Parathyroid adenoma (tissue), 2 donors: ENCODE measurements at regions not wholly inside any gene's neighbourhood (a gene's known extent, or its start where the extent isn't known, plus 50 kb on each side); places are given as distances from the start of the nearest gene placed in this dataset.

Experiments
- H2AFZ ChIP-seq: fragments of 300-600 bp; sonication (generic); one replicate; pipeline ENCODE4 v1.7.0; 2017; ENCODE audit warnings: antibody characterized with exemption, mild to moderate bottlenecking
- H3K27ac ChIP-seq: fragments of 300-600 bp; sonication (generic); one replicate; pipeline ENCODE4 v1.7.0; 2017
- H3K27me3 ChIP-seq: fragments of 300-600 bp; sonication (generic); one replicate; pipeline ENCODE4 v1.7.0; 2017; ENCODE audit warnings: low read length; ENCODE audit not compliant: control insufficient read depth, insufficient read depth
- H3K36me3 ChIP-seq: fragments of 300-600 bp; sonication (generic); one replicate; pipeline ENCODE4 v1.7.0; 2017; ENCODE audit warnings: low read length; ENCODE audit not compliant: control insufficient read depth, insufficient read depth
- H3K4me1 ChIP-seq: fragments of 300-600 bp; sonication (generic); one replicate; pipeline ENCODE4 v1.7.0; 2017; ENCODE audit warnings: control low read depth
- H3K4me2 ChIP-seq: fragments of 300-600 bp; sonication (generic); one replicate; pipeline ENCODE4 v1.7.0; 2017; ENCODE audit warnings: low read length
- H3K4me3 ChIP-seq: fragments of 300-600 bp; sonication (generic); one replicate; pipeline ENCODE4 v1.7.0; 2017; ENCODE audit warnings: low read depth, low read length
- H3K79me2 ChIP-seq: fragments of 300-600 bp; sonication (generic); one replicate; pipeline ENCODE4 v1.7.0; 2017; ENCODE audit warnings: control low read depth
- H3K9ac ChIP-seq: fragments of 300-600 bp; sonication (generic); one replicate; pipeline ENCODE4 v1.7.0; 2017; ENCODE audit warnings: mild to moderate bottlenecking
- H3K9me3 ChIP-seq: fragments of 300-600 bp; sonication (generic); one replicate; pipeline ENCODE4 v1.7.0; 2017; ENCODE audit warnings: low read length; ENCODE audit not compliant: control insufficient read depth
- CTCF ChIP-seq: fragments of 300-600 bp; sonication (generic); IDR thresholded peaks from one replicate; pipeline ENCODE4 v1.7.0; 2017; ENCODE audit warnings: antibody characterized with exemption, mild to moderate bottlenecking
- donor health status: primary hyperparathyroidism.

DNA sequence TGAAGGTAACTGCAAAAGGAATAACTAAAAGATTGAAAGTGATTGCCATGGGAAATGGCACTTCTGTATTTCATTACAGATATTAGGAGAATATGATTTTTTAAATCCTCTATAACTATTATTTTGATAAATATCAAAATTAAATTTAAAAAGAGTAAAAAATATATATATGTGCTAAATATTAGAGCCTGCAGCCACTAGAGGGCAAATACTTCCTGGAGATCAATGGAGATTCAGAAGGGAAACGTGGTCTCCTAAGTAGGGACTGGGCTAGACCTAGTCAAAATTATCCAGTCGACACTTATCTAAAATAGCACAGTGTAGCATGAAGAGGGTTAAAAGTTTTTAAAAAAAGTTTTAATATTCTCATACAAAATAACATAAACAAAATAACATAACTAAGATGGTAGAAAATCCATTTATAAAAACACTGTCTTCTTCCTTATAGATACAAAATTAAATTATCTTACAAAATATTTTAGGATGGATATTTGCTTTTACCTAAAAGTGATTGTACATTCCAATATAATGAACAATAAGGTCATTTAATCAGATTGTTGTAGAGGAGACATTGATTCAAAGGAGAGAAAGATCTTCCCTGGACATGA is 434.3 kb downstream of the MDFIC start:
- H3K4me1 ChIP-seq, result no peaks in the 10 kb centered on the region
- H3K36me3 ChIP-seq, result no peaks in the 10 kb centered on the region
- H3K9ac ChIP-seq, result no peak overlapping the region
- no peak overlapping the region for H3K4me3 ChIP-seq
- no peak for TF ChIP-seq CTCF
- H3K27me3 ChIP-seq, result no peaks in the 10 kb centered on the region
- H3K9me3 ChIP-seq, result no peaks in the 10 kb centered on the region
- no peak overlapping the region for H3K27ac ChIP-seq
- H2AFZ ChIP-seq, result no peak overlapping the region
- H3K79me2 ChIP-seq, result no peaks in the 10 kb centered on the region
- no peak overlapping the region for H3K4me2 ChIP-seq

GRCh38 chr7:115354925-115355324 is 433.0 kb downstream of the MDFIC start:
- H2AFZ ChIP-seq, result no peak overlapping the region
- H3K79me2 ChIP-seq, result no peaks in the 10 kb centered on the region
- H3K36me3 ChIP-seq, result no peaks in the 10 kb centered on the region
- H3K4me3 ChIP-seq, result no peak overlapping the region
- H3K9me3 ChIP-seq, result no peaks in the 10 kb centered on the region
- no peaks in the 10 kb centered on the region for H3K27me3 ChIP-seq
- TF ChIP-seq CTCF, result no peak
- H3K27ac ChIP-seq, result no peak overlapping the region
- no peaks in the 10 kb centered on the region for H3K4me1 ChIP-seq
- no peak overlapping the region for H3K4me2 ChIP-seq
- H3K9ac ChIP-seq, result no peak overlapping the region

- no peak overlapping the region for H3K4me3 ChIP-seq
- TF ChIP-seq CTCF, result no peak
Measured at GRCh38 chr7:115352375-115352774, 430.5 kb downstream of the MDFIC start.

DNA sequence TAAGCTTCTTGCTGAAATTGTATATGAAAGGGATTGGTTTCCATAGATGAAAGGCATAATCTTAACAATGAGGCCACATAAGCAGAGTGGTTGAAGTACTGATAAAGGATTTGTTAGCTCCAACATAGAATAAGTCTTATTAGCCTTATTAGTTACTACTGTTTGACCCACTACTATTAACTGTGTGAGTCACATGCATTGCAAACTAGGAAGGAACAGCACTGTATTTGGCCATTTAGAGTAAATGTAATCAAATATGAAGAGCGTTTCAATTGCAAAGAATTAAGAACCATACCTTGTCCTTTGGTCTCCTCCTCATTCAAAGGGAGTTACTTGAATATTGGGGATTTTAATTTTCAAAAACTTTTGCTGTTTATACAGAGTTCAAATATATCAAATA is 428.9 kb downstream of the MDFIC start:
- Histone ChIP-seq H3K4me1 (no peaks in the 10 kb centered on the region), H3K36me3 (no peaks in the 10 kb centered on the region)

More at GRCh38 chr7:115352375-115352774, 430.5 kb downstream of the MDFIC start:
- Histone ChIP-seq H3K27ac (no peak overlapping the region), H3K79me2 (no peaks in the 10 kb centered on the region), H2AFZ (no peak overlapping the region), H3K27me3 (no peaks in the 10 kb centered on the region), H3K9ac (no peak overlapping the region), H3K4me2 (no peak overlapping the region), H3K4me1 (no peaks in the 10 kb centered on the region), H3K9me3 (no peaks in the 10 kb centered on the region), H3K36me3 (no peaks in the 10 kb centered on the region)

More for the DNA sequence above, 428.9 kb downstream of the MDFIC start:
- Histone ChIP-seq H3K79me2 (no peaks in the 10 kb centered on the region), H3K27ac (no peak overlapping the region), H3K9me3 (no peaks in the 10 kb centered on the region), H2AFZ (no peak overlapping the region), H3K27me3 (no peaks in the 10 kb centered on the region), H3K4me2 (no peak overlapping the region), H3K4me3 (no peak overlapping the region), H3K9ac (no peak overlapping the region)
- no peak for TF ChIP-seq CTCF
